IMR-90 (cell line): ENCODE measurements at regions not wholly inside any gene's neighbourhood (a gene's known extent, or its start where the extent isn't known, plus 50 kb on each side); places are given as distances from the start of the nearest gene placed in this dataset.

ENCODE experiments used
- ATAC-seq: fragments of 200-7000 bp; cut with Tn5 transposase; 2 replicates; pipeline ENCODE4 v1.9.1; 2020; ENCODE audit warnings: low read depth, mild to moderate bottlenecking, moderate library complexity
- BruUV-seq: library from RNA; stranded (reverse); fragments of 400-500 nt; replicated peaks from 2 replicates; lab custom pipeline; 2021; lab: Mats Ljungman, UMichigan
- CTCF ChIA-PET: fragments of 300-600 bp; formaldehyde crosslinking; extraction: SDS; loops from one replicate; lab custom pipeline; 2021; ENCODE audit warnings: antibody characterized with exemption; lab: Yijun Ruan, JAX
- POLR2A ChIA-PET: fragments of 300-600 bp; sonication (Branson Sonifier 250); formaldehyde crosslinking; loops from one replicate; lab custom pipeline; 2022; ENCODE audit warnings: antibody characterized with exemption; ENCODE audit not compliant: unreplicated experiment; lab: Charles Lee
- DNase-seq: peaks from one replicate; pipeline ENCODE4 v3.0.0; 2013
- H2AFZ ChIP-seq: replicated peaks from 2 replicates; pipeline ENCODE3; 2013; ENCODE audit warnings: low read length, mild to moderate bottlenecking; ENCODE audit not compliant: poor library complexity
- H2AK5ac ChIP-seq: 2 replicates; pipeline ENCODE4 v1.6.1; 2013; ENCODE audit warnings: low read depth, low read length, inconsistent platforms
- H2AK9ac ChIP-seq: replicated peaks from 2 replicates; pipeline ENCODE3; 2013; ENCODE audit warnings: mild to moderate bottlenecking, low read depth, low read length, moderate library complexity; ENCODE audit not compliant: poor library complexity
- H2BK120ac ChIP-seq: 2 replicates; pipeline ENCODE4 v1.6.1; 2013; ENCODE audit warnings: low read depth, low read length, inconsistent platforms
- H2BK15ac ChIP-seq: 3 replicates; pipeline ENCODE4 v1.6.1; 2013; ENCODE audit warnings: low read depth, low read length, inconsistent platforms
- H2BK20ac ChIP-seq: 2 replicates; pipeline ENCODE4 v1.6.1; 2013; ENCODE audit warnings: low read depth, mild to moderate bottlenecking, inconsistent platforms, low read length, moderate library complexity
- H2BK5ac ChIP-seq: 2 replicates; pipeline ENCODE4 v1.6.1; 2013; ENCODE audit warnings: mild to moderate bottlenecking, low read depth, low read length, inconsistent platforms; ENCODE audit not compliant: poor library complexity, severe bottlenecking
- H3K14ac ChIP-seq: replicated peaks from 2 replicates; pipeline ENCODE4 v1.6.1; 2013; ENCODE audit warnings: low read depth, low read length, inconsistent platforms
- H3K18ac ChIP-seq: 2 replicates; pipeline ENCODE4 v1.6.1; 2013; ENCODE audit warnings: low read depth, low read length, control low read depth
- H3K23ac ChIP-seq: 2 replicates; pipeline ENCODE4 v1.6.1; 2013; ENCODE audit warnings: low read depth, low read length, inconsistent platforms
- H3K27ac ChIP-seq: 2 replicates; pipeline ENCODE4 v1.5.1; 2013; ENCODE audit warnings: mild to moderate bottlenecking, control low read depth, low read length; ENCODE audit not compliant: insufficient read depth
- H3K27me3 ChIP-seq: 2 replicates; pipeline ENCODE4 v1.6.1; 2013; ENCODE audit warnings: low read length; ENCODE audit not compliant: control insufficient read depth, insufficient read depth
- H3K36me3 ChIP-seq: 2 replicates; pipeline ENCODE4 v1.6.1; 2013; ENCODE audit warnings: low read length, mixed read lengths; ENCODE audit not compliant: control insufficient read depth, insufficient read depth
- H3K4ac ChIP-seq: 2 replicates; pipeline ENCODE4 v1.6.1; 2013; ENCODE audit warnings: low read depth, low read length, inconsistent platforms
- H3K4me1 ChIP-seq: 2 replicates; pipeline ENCODE4 v1.6.1; 2013; ENCODE audit warnings: low read length, mixed read lengths; ENCODE audit not compliant: control insufficient read depth, insufficient read depth
- H3K4me2 ChIP-seq: 2 replicates; pipeline ENCODE4 v1.6.1; 2013; ENCODE audit warnings: low read depth, mild to moderate bottlenecking, control low read depth, low read length, moderate library complexity
- H3K4me3 ChIP-seq: 2 replicates; pipeline ENCODE4 v1.5.1; 2013; ENCODE audit warnings: low read depth, mild to moderate bottlenecking, control low read depth, low read length, moderate library complexity; ENCODE audit not compliant: insufficient read depth
- H3K56ac ChIP-seq: 2 replicates; pipeline ENCODE4 v1.6.1; 2013; ENCODE audit warnings: low read length, inconsistent platforms; ENCODE audit not compliant: insufficient read depth; ENCODE audit errors: extremely low read depth
- H3K79me1 ChIP-seq, 2 experiments: 2 replicates each; pipeline ENCODE4 v1.6.1; 2013; ENCODE audit warnings: low read length in 2 of 2, inconsistent platforms in 1 of 2, low read depth in 1 of 2
- H3K9ac ChIP-seq: 2 replicates; pipeline ENCODE4 v1.6.1; 2013; ENCODE audit warnings: low read depth, low read length, control low read depth
- H3K9me1 ChIP-seq: 2 replicates; pipeline ENCODE4 v1.6.1; 2013; ENCODE audit warnings: low read length, inconsistent platforms; ENCODE audit not compliant: insufficient read depth
- H3K9me3 ChIP-seq: 2 replicates; pipeline ENCODE4 v1.6.1; 2013; ENCODE audit warnings: low read length; ENCODE audit not compliant: control insufficient read depth, insufficient read depth
- H4K20me1 ChIP-seq: 2 replicates; pipeline ENCODE4 v1.6.1; 2013; ENCODE audit warnings: low read length, inconsistent platforms; ENCODE audit not compliant: insufficient read depth
- H4K5ac ChIP-seq: 2 replicates; pipeline ENCODE4 v1.6.1; 2013; ENCODE audit warnings: mild to moderate bottlenecking, low read depth, low read length, control low read depth
- H4K8ac ChIP-seq, 2 experiments: 2 replicates each; pipeline ENCODE4 v1.6.1; 2013; ENCODE audit warnings: low read depth in 2 of 2, low read length in 2 of 2, control low read depth in 1 of 2, inconsistent platforms in 1 of 2
- H4K91ac ChIP-seq: 2 replicates; pipeline ENCODE4 v1.6.1; 2013; ENCODE audit warnings: low read depth, low read length, inconsistent platforms; ENCODE audit not compliant: insufficient read depth
- USF2 ChIP-seq: fragments of 150-350 bp; IDR thresholded peaks from 2 replicates; pipeline ENCODE4 v1.6.1; 2017; ENCODE audit warnings: mild to moderate bottlenecking, antibody characterized with exemption, low read length, low read depth
- WGBS, 2 experiments: methylation state at CpG; one replicate each; pipeline versions ENCODE4 v1.1.5 to v1.1.7; 2013; ENCODE audit warnings: missing lambda C conversion rate in 2 of 2; ENCODE audit not compliant: insufficient read length in 1 of 2; ENCODE audit errors: extremely low coverage in 2 of 2; 5-methylcytosine and 5-hydroxymethylcytosine counted together
- dilution Hi-C: fragments of 300-500 bp; cut with HindIII; formaldehyde crosslinking; loops from one replicate; pipeline ENCODE4 v1.14.3; 2018; ENCODE audit warnings: low sequenced_read_pairs; ENCODE audit not compliant: unreplicated experiment
- in situ Hi-C: fragments of 300-500 bp; cut with MboI; formaldehyde crosslinking; loops from 3 replicates; pipeline ENCODE4 v1.14.3; 2019; ENCODE audit warnings: low sequenced_read_pairs, inconsistent platforms, mixed read lengths
- intact Hi-C: fragments of 100-400 bp; cut with micrococcal nuclease; formaldehyde crosslinking; loops from 2 replicates; pipeline ENCODE4 v1.10.0; 2022

DNA sequence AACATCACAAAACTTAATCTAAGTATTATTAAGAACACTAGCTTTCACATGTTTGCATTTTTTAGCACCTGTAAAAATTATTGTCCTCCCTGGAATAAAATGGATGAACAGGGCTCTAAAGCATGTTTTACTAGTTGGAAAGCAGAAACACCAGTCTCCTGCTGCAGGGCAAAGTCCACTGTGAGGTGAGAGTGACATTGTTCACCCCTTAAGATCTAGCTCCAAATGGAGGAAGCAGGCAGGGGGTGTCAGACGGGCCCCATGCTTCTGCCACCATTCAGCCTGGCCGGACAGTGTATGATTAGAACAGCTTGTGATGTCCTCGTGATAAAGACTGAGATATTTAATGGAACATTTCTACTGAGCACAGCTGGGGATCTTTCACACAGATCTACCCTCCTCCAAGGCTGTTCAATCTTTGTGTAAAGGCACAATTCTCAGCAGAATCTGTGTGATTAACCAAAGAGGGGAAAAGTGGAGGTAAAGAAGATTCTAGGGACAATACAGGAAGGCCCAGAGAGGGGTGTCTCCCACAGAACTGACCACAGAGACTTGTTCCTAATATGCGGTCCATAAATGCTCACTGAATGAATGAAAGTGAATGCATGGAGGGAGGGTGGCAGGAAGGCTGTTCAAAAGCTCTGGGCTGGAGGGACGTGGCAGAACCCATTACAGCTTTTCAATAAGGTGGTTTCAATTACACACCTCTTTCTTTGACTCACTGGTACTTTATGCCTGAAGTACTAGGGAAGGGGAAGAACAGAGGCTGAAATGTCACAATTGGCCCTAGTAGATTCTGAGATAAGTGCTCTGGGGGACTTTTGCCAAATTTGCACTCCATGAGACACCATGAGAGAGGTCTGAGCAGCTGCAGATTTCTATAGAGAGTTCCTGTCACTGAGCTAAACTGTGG lies 239.1 kb upstream of the ARHGAP20 start:
- H2AK5ac ChIP-seq = no peak overlapping the region
- no peak overlapping the region for H3K18ac ChIP-seq
- no peaks in the 10 kb centered on the region; the same call in 1 of the 2 replicates for H3K27me3 ChIP-seq
- no CpG with 5 or more reads among the region's 5 CpGs for WGBS, 2 experiments
- ATAC-seq (no peak; the same call in 1 of the 2 replicates), DNase-seq (no peak)
- intact Hi-C loops (no loop called here), dilution Hi-C loops (no loop called here), in situ Hi-C loops (no loop called here)
- no peak overlapping the region for H4K91ac ChIP-seq
- no peaks in the 10 kb centered on the region for H3K79me1 ChIP-seq
- H2BK5ac ChIP-seq = no peak overlapping the region
- no peaks in the 10 kb centered on the region for H3K9me1 ChIP-seq
- no peak for TF ChIP-seq USF2
- H3K27ac ChIP-seq = no peak overlapping the region
- no peak overlapping the region for H2BK120ac ChIP-seq
- no peak overlapping the region for H2BK15ac ChIP-seq
- H3K9ac ChIP-seq = no peak overlapping the region
- H2AFZ ChIP-seq = no peak overlapping the region
- no peaks in the 10 kb centered on the region for H4K20me1 ChIP-seq
- no peak overlapping the region for H3K14ac ChIP-seq
- no peak overlapping the region for H2BK20ac ChIP-seq
- POLR2A ChIA-PET = no interaction called here
- H3K4me3 ChIP-seq = no peak overlapping the region
- H3K9me3 ChIP-seq = no peaks in the 10 kb centered on the region
- no TSS peak for BruUV-seq
- H3K4me1 ChIP-seq = peaks cover 6% of the 10 kb centered on the region
- H3K36me3 ChIP-seq = no peaks in the 10 kb centered on the region
- H2AK9ac ChIP-seq = no peak overlapping the region
- H3K56ac ChIP-seq = no peak overlapping the region
- H4K5ac ChIP-seq = no peak overlapping the region
- no peak overlapping the region for H4K8ac ChIP-seq
- H3K23ac ChIP-seq = no peak overlapping the region
- CTCF ChIA-PET = no interaction called here
- no peak overlapping the region for H3K4me2 ChIP-seq
- no peak overlapping the region for H3K4ac ChIP-seq
